ENCODE measurements at regions not wholly inside any gene's neighbourhood (a gene's known extent, or its start where the extent isn't known, plus 50 kb on each side); places are given as distances from the start of the nearest gene placed in this dataset.

GRCh38 chr3:87982421-87982820 lies 76.4 kb downstream of the CGGBP1 start:
- H3K27ac Mint-ChIP-seq (ENCODE audit: unreplicated experiment): no peak overlapping the region
- no peaks in the 10 kb centered on the region for H3K27me3 ChIP-seq (replicated peaks; ENCODE audit: control insufficient read depth, insufficient read depth, low read length)
- H3K36me3 ChIP-seq (ENCODE audit: control insufficient read depth, insufficient read depth, low read length): no peaks in the 10 kb centered on the region
- ChIA-PET POLR2A (no interaction called here), CTCF (no interaction called here)
- H3K4me1 Mint-ChIP-seq (ENCODE audit: low read depth, unreplicated experiment): no peaks in the 10 kb centered on the region
- no peaks in the 10 kb centered on the region for H3K4me1 ChIP-seq
- no TSS peak for BruUV-seq (replicated peaks)
- no peak overlapping the region for H3K4me3 ChIP-seq (ENCODE audit: low read depth, low read length)
- H3K9me3 Mint-ChIP-seq (ENCODE audit: unreplicated experiment): no peaks in the 10 kb centered on the region
- no peak overlapping the region for H3K4me3 Mint-ChIP-seq (ENCODE audit: unreplicated experiment)
- TF ChIP-seq CTCF (IDR thresholded peaks at IDR 0.05; ENCODE audit: insufficient read depth in 1 of 2, low read depth in 1 of 2, low read length in 1 of 2, severe bottlenecking in 1 of 2, unreplicated experiment in 1 of 2): no peak
- peaks cover 3% of the 10 kb centered on the region for H3K27me3 Mint-ChIP-seq (ENCODE audit: insufficient read depth, unreplicated experiment)
- no peaks in the 10 kb centered on the region for H3K36me3 Mint-ChIP-seq (ENCODE audit: insufficient read depth, unreplicated experiment)
- H3K9me3 ChIP-seq: no peaks in the 10 kb centered on the region
- DNase-seq: no peak
- intact Hi-C loops (cut with micrococcal nuclease; ENCODE audit: unreplicated experiment): no loop called here

- no peaks in the 10 kb centered on the region for H3K9me3 ChIP-seq
- ChIA-PET POLR2A (no interaction called here), CTCF (no interaction called here)
- no peak for DNase-seq
- H3K4me3 ChIP-seq (ENCODE audit: low read depth, low read length): no peak overlapping the region
- intact Hi-C loops (cut with micrococcal nuclease; ENCODE audit: unreplicated experiment): no loop called here
- H3K27me3 ChIP-seq (replicated peaks; ENCODE audit: control insufficient read depth, insufficient read depth, low read length): no peaks in the 10 kb centered on the region
- H3K4me1 Mint-ChIP-seq (ENCODE audit: low read depth, unreplicated experiment): no peaks in the 10 kb centered on the region
- H3K36me3 Mint-ChIP-seq (ENCODE audit: insufficient read depth, unreplicated experiment): no peaks in the 10 kb centered on the region
- no peak overlapping the region for H3K27ac Mint-ChIP-seq (ENCODE audit: unreplicated experiment)
- no peaks in the 10 kb centered on the region for H3K4me1 ChIP-seq
- no peaks in the 10 kb centered on the region for H3K9me3 Mint-ChIP-seq (ENCODE audit: unreplicated experiment)
- no peaks in the 10 kb centered on the region for H3K36me3 ChIP-seq (ENCODE audit: control insufficient read depth, insufficient read depth, low read length)
- H3K27me3 Mint-ChIP-seq (ENCODE audit: insufficient read depth, unreplicated experiment): peaks cover 3% of the 10 kb centered on the region
- BruUV-seq (replicated peaks): no TSS peak
- H3K4me3 Mint-ChIP-seq (ENCODE audit: unreplicated experiment): no peak overlapping the region
- TF ChIP-seq CTCF (IDR thresholded peaks at IDR 0.05; ENCODE audit: insufficient read depth in 1 of 2, low read depth in 1 of 2, low read length in 1 of 2, severe bottlenecking in 1 of 2, unreplicated experiment in 1 of 2): no peak
Measured at GRCh38 chr3:87979527-87979926, 79.3 kb downstream of the CGGBP1 start.

- TF ChIP-seq CTCF (IDR thresholded peaks at IDR 0.05; ENCODE audit: insufficient read depth in 1 of 2, low read depth in 1 of 2, low read length in 1 of 2, severe bottlenecking in 1 of 2, unreplicated experiment in 1 of 2): no peak
- Mint-ChIP-seq H3K27ac (ENCODE audit: unreplicated experiment) (no peak overlapping the region), H3K4me1 (ENCODE audit: low read depth, unreplicated experiment) (no peaks in the 10 kb centered on the region), H3K36me3 (ENCODE audit: insufficient read depth, unreplicated experiment) (no peaks in the 10 kb centered on the region), H3K27me3 (ENCODE audit: insufficient read depth, unreplicated experiment) (peaks cover under 1% of the 10 kb centered on the region), H3K4me3 (ENCODE audit: unreplicated experiment) (no peak overlapping the region), H3K9me3 (ENCODE audit: unreplicated experiment) (no peaks in the 10 kb centered on the region)
- intact Hi-C loops (cut with micrococcal nuclease; ENCODE audit: unreplicated experiment): no loop called here
- Histone ChIP-seq H3K9me3 (no peaks in the 10 kb centered on the region), H3K27me3 (replicated peaks; ENCODE audit: control insufficient read depth, insufficient read depth, low read length) (no peaks in the 10 kb centered on the region), H3K4me1 (no peaks in the 10 kb centered on the region), H3K36me3 (ENCODE audit: control insufficient read depth, insufficient read depth, low read length) (no peaks in the 10 kb centered on the region), H3K4me3 (ENCODE audit: low read depth, low read length) (no peak overlapping the region)
- ChIA-PET POLR2A (no interaction called here), CTCF (interaction anchor here (0.5 kb wide), 1 partner anchor 28 kb away, joined by 5 read pairs; no protein-coding TSS in a partner anchor)
- BruUV-seq (replicated peaks): no TSS peak
- DNase-seq: no peak
Measured at GRCh38 chr3:87977765-87978164, 81.0 kb downstream of the CGGBP1 start.

Measured in Caco-2 (cell line).